ENCODE measurements at regions not wholly inside any gene's neighbourhood (a gene's known extent, or its start where the extent isn't known, plus 50 kb on each side); places are given as distances from the start of the nearest gene placed in this dataset.

GRCh38 chr12:41663598-41664265, 475.6 kb downstream of the PDZRN4 start:
- TF ChIP-seq POLR2A (IDR thresholded peaks at IDR 0.05) (no peak), CTCF (IDR thresholded peaks at IDR 0.05) (peak in 4 of 6 experiments; percentile 18 to 60 (median 49))
